SK-N-SH (cell line): ENCODE measurements at regions not wholly inside any gene's neighbourhood (a gene's known extent, or its start where the extent isn't known, plus 50 kb on each side); places are given as distances from the start of the nearest gene placed in this dataset.
A peak's percentile ranks its signal among the peaks of the same experiment; 100 is the strongest.

Source experiments
- CTCF ChIA-PET: fragments of 300-600, 350-600 bp; formaldehyde crosslinking; extraction: SDS; loops from one replicate; lab custom pipeline; 2021; lab: Yijun Ruan, JAX
- POLR2A ChIA-PET: fragments of 350-600 bp; sonication (Branson Sonifier 250); formaldehyde crosslinking; extraction: SDS; loops from one replicate; lab custom pipeline; 2020; ENCODE audit warnings: antibody characterized with exemption, inconsistent platforms; lab: Yijun Ruan, JAX
- DNase-seq: peaks from one replicate; pipeline ENCODE4 v3.0.0; 2012
- H2AFZ ChIP-seq: fragments of 200-600 bp; sonication (generic); 2 replicates; pipeline ENCODE4 v1.8.1; 2016; ENCODE audit warnings: antibody characterized with exemption, mild to moderate bottlenecking, low read depth
- H3F3A ChIP-seq: fragments of 200-600 bp; sonication (generic); replicated peaks from 2 replicates; pipeline ENCODE3; 2016; ENCODE audit warnings: antibody characterized with exemption, mild to moderate bottlenecking; ENCODE audit not compliant: insufficient read depth
- H3K27ac ChIP-seq, 2 experiments: fragments of 200-500 bp in 1 of 2; fragments of 200-600 bp in 1 of 2; sonication (Bioruptor generic) in 1 of 2; sonication (generic), shearing (Covaris generic) in 1 of 2; 2 replicates each; pipeline versions ENCODE4 v1.5.1 to v1.6.1; 2014 to 2016; ENCODE audit warnings: low read depth in 2 of 2, inconsistent platforms in 1 of 2, low read length in 1 of 2, mild to moderate bottlenecking in 1 of 2, mixed read lengths in 1 of 2
- H3K27me3 ChIP-seq: fragments of 200-600 bp; sonication (generic), shearing (Covaris generic); 2 replicates; pipeline ENCODE4 v1.6.1; 2016; ENCODE audit warnings: mixed run types; ENCODE audit not compliant: insufficient read depth
- H3K36me3 ChIP-seq, 2 experiments: fragments of 200-500 bp in 1 of 2; fragments of 200-600 bp in 1 of 2; sonication (Bioruptor generic) in 1 of 2; sonication (generic) in 1 of 2; replicated peaks in 1 of 2; 2 replicates each; pipeline versions ENCODE3 to v1.5.1; 2014 to 2016; ENCODE audit warnings: low read length in 1 of 2, mild to moderate bottlenecking in 1 of 2; ENCODE audit not compliant: insufficient read depth in 2 of 2, control insufficient read depth in 1 of 2
- H3K4me1 ChIP-seq, 2 experiments: fragments of 200-500 bp in 1 of 2; fragments of 200-600 bp in 1 of 2; sonication (Bioruptor generic) in 1 of 2; sonication (generic), shearing (Covaris generic) in 1 of 2; 2 replicates each; pipeline versions ENCODE4 v1.5.1 to v1.6.1; 2014 to 2016; ENCODE audit warnings: low read depth in 1 of 2, low read length in 1 of 2, mixed run types in 1 of 2; ENCODE audit not compliant: insufficient read depth in 2 of 2, control insufficient read depth in 1 of 2
- H3K4me2 ChIP-seq: fragments of 200-600 bp; sonication (generic), shearing (Covaris generic); 2 replicates; pipeline ENCODE4 v1.6.1; 2017; ENCODE audit warnings: mixed run types
- H3K4me3 ChIP-seq, 2 experiments: fragments of 200-500 bp in 1 of 2; fragments of 200-600 bp in 1 of 2; sonication (Bioruptor generic) in 1 of 2; sonication (generic), shearing (Covaris generic) in 1 of 2; 2 replicates each; pipeline versions ENCODE4 v1.5.1 to v1.8.1; 2014 to 2016; ENCODE audit warnings: low read depth in 2 of 2, inconsistent platforms in 1 of 2, low read length in 1 of 2, mild to moderate bottlenecking in 1 of 2, mixed read lengths in 1 of 2, moderate library complexity in 1 of 2
- H3K79me2 ChIP-seq: fragments of 200-600 bp; sonication (generic); 2 replicates; pipeline ENCODE4 v1.8.1; 2017; ENCODE audit warnings: mild to moderate bottlenecking; ENCODE audit not compliant: insufficient read depth
- H3K9ac ChIP-seq: fragments of 200-600 bp; sonication (generic); 2 replicates; pipeline ENCODE4 v1.6.1; 2017; ENCODE audit warnings: mixed run types
- H3K9me2 ChIP-seq: fragments of 200-600 bp; sonication (generic); 2 replicates; pipeline ENCODE4 v1.6.1; 2017; ENCODE audit warnings: mixed run types
- H3K9me3 ChIP-seq: fragments of 200-600 bp; sonication (generic); 2 replicates; pipeline ENCODE4 v1.6.1; 2017; ENCODE audit warnings: mixed run types, mild to moderate bottlenecking, moderate library complexity
- H4K20me1 ChIP-seq: fragments of 200-600 bp; sonication (generic); 2 replicates; pipeline ENCODE4 v1.6.1; 2017; ENCODE audit warnings: mild to moderate bottlenecking, mixed run types; ENCODE audit not compliant: insufficient read depth
- ELF1 ChIP-seq: IDR thresholded peaks from 2 replicates; pipeline ENCODE4 v1.4.0; 2012
- EZH2phosphoT487 ChIP-seq: fragments of 200-600 bp; sonication (generic); IDR thresholded peaks from 2 replicates; pipeline ENCODE4 v1.6.1; 2017; ENCODE audit warnings: low read depth, mixed run types, mild to moderate bottlenecking, antibody characterized with exemption, moderate library complexity, borderline replicate concordance
- FOSL2 ChIP-seq: IDR thresholded peaks from 2 replicates; pipeline ENCODE4 v1.4.0; 2012; ENCODE audit warnings: low read depth, mild to moderate bottlenecking, moderate library complexity, borderline replicate concordance
- FOXJ3 ChIP-seq: sonication (generic); formaldehyde crosslinking; IDR thresholded peaks from 2 replicates; pipeline ENCODE4 v1.5.1; 2020; ENCODE audit warnings: mild to moderate bottlenecking, missing genetic modification reagents
- GABPA ChIP-seq: IDR thresholded peaks from 2 replicates; pipeline ENCODE4 v1.4.0; 2012; ENCODE audit warnings: low read depth, mild to moderate bottlenecking
- GATA2 ChIP-seq: sonication (generic); formaldehyde crosslinking; IDR thresholded peaks from 2 replicates; pipeline ENCODE4 v1.5.0; 2020; ENCODE audit warnings: mild to moderate bottlenecking, missing genetic modification reagents
- JUND ChIP-seq: IDR thresholded peaks from 2 replicates; pipeline ENCODE4 v1.4.0; 2012
- MEF2A ChIP-seq: IDR thresholded peaks from 2 replicates; pipeline ENCODE4 v1.4.0; 2012; ENCODE audit warnings: low read depth, borderline replicate concordance
- MXI1 ChIP-seq: IDR thresholded peaks from 2 replicates; pipeline ENCODE4 v1.6.1; 2012; ENCODE audit warnings: mild to moderate bottlenecking, low read depth, low read length, improper control_type of control experiment
- NRF1 ChIP-seq: IDR thresholded peaks from 2 replicates; pipeline ENCODE4 v1.6.1; 2012; ENCODE audit warnings: low read depth, mild to moderate bottlenecking, low read length
- POLR2AphosphoS5 ChIP-seq: IDR thresholded peaks from 2 replicates; pipeline ENCODE4 v1.6.1; 2012; ENCODE audit warnings: low read depth, low read length
- RAD21 ChIP-seq: IDR thresholded peaks from 2 replicates; pipeline ENCODE4 v1.6.1; 2012; ENCODE audit warnings: mild to moderate bottlenecking, low read length
- RCOR1 ChIP-seq: fragments of 150-350 bp; IDR thresholded peaks from 2 replicates; pipeline ENCODE4 v1.6.1; 2017; ENCODE audit warnings: antibody characterized with exemption, low read length
- REST ChIP-seq: IDR thresholded peaks from 2 replicates; pipeline ENCODE4 v1.6.1; 2012; ENCODE audit warnings: mild to moderate bottlenecking, low read depth, low read length, moderate library complexity
- RXRA ChIP-seq: IDR thresholded peaks from 2 replicates; pipeline ENCODE4 v1.4.0; 2012; ENCODE audit warnings: low read depth, mild to moderate bottlenecking, borderline replicate concordance
- TAF1 ChIP-seq: IDR thresholded peaks from 2 replicates; pipeline ENCODE4 v1.6.1; 2012; ENCODE audit warnings: low read depth, mild to moderate bottlenecking, low read length, moderate library complexity, borderline replicate concordance
- TCF12 ChIP-seq: IDR thresholded peaks from 2 replicates; pipeline ENCODE4 v1.4.0; 2012
- TEAD4 ChIP-seq: IDR thresholded peaks from 2 replicates; pipeline ENCODE4 v1.4.0; 2012; ENCODE audit warnings: mild to moderate bottlenecking, borderline replicate concordance; ENCODE audit not compliant: insufficient read depth
- YY1 ChIP-seq: IDR thresholded peaks from 2 replicates; pipeline ENCODE4 v1.4.0; 2012; ENCODE audit warnings: low read depth, mild to moderate bottlenecking
- ZBTB33 ChIP-seq: IDR thresholded peaks from 2 replicates; pipeline ENCODE4 v1.4.0; 2012; ENCODE audit warnings: low read depth, borderline replicate concordance
- WGBS: methylation state at CpG from one replicate; pipeline ENCODE4 v1.1.6; 2017; ENCODE audit warnings: low lambda C conversion rate; 5-methylcytosine and 5-hydroxymethylcytosine counted together
- TF ChIP-seq, protein P1 (sequence below): fragments of 200-600 bp; sonication (generic); IDR thresholded peaks from 2 replicates; pipeline ENCODE4 v1.6.1; 2017; ENCODE audit warnings: antibody characterized with exemption, mild to moderate bottlenecking, moderate library complexity

- ChIA-PET POLR2A (no interaction called here), CTCF (interaction anchor here (0.6 to 1.5 kb wide), 2 partner anchors 13 to 121 kb away, joined by 3 read pairs; no protein-coding TSS in a partner anchor)
- H3K4me1 ChIP-seq: peaks cover 5 to 24% of the 10 kb centered on the region in 2 experiments; a peak in 3 of 4 replicates
- H3K27me3 ChIP-seq: no peaks in the 10 kb centered on the region
- H3F3A ChIP-seq: no peaks in the 10 kb centered on the region
- H3K9me2 ChIP-seq: no peaks in the 10 kb centered on the region
- H3K4me2 ChIP-seq: no peak overlapping the region
- DNase-seq: no peak
- H3K9ac ChIP-seq: no peak overlapping the region
- H3K9me3 ChIP-seq: no peaks in the 10 kb centered on the region
- peak overlapping the region in 1 of 2 experiments; percentile 11; a peak in 1 of 4 replicates for H3K27ac ChIP-seq
- no peak overlapping the region for H3K4me3 ChIP-seq
- H3K36me3 ChIP-seq: no peaks in the 10 kb centered on the region
- H2AFZ ChIP-seq: no peak overlapping the region
- no peak for TF ChIP-seq YY1
- no peak for TF ChIP-seq RAD21
- no peak for TF ChIP-seq TAF1
- no peak for TF ChIP-seq POLR2AphosphoS5
- no peak for TF ChIP-seq EZH2phosphoT487
- no peak for TF ChIP-seq GABPA
- TF ChIP-seq, protein P1, sequence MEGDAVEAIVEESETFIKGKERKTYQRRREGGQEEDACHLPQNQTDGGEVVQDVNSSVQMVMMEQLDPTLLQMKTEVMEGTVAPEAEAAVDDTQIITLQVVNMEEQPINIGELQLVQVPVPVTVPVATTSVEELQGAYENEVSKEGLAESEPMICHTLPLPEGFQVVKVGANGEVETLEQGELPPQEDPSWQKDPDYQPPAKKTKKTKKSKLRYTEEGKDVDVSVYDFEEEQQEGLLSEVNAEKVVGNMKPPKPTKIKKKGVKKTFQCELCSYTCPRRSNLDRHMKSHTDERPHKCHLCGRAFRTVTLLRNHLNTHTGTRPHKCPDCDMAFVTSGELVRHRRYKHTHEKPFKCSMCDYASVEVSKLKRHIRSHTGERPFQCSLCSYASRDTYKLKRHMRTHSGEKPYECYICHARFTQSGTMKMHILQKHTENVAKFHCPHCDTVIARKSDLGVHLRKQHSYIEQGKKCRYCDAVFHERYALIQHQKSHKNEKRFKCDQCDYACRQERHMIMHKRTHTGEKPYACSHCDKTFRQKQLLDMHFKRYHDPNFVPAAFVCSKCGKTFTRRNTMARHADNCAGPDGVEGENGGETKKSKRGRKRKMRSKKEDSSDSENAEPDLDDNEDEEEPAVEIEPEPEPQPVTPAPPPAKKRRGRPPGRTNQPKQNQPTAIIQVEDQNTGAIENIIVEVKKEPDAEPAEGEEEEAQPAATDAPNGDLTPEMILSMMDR: no peak
- TF ChIP-seq JUND: no peak
- no peak for TF ChIP-seq NRF1
- no peak for TF ChIP-seq RXRA
- no peak for TF ChIP-seq MEF2A
- TF ChIP-seq GATA2 (CRISPR knock-in tag): no peak
- TF ChIP-seq TEAD4: no peak
- no peak for TF ChIP-seq ELF1
- TF ChIP-seq TCF12: no peak
- no peaks in the 10 kb centered on the region for H4K20me1 ChIP-seq
- H3K79me2 ChIP-seq: no peaks in the 10 kb centered on the region
- WGBS: 27% methylated on average over 1 of the region's 1 CpG
These were observed 132.9 kb upstream of the XYLT1 start for GRCh38 chr16:17603626-17604025.

GRCh38 chr16:17602678-17603077 is 131.9 kb upstream of the XYLT1 start:
- H2AFZ ChIP-seq: no peak overlapping the region
- WGBS: 65% methylated on average over 3 of the region's 3 CpGs
- no peaks in the 10 kb centered on the region for H3K36me3 ChIP-seq
- no peaks in the 10 kb centered on the region for H4K20me1 ChIP-seq
- no peaks in the 10 kb centered on the region for H3K79me2 ChIP-seq
- CTCF ChIA-PET: interaction anchor here (0.6 to 1.5 kb wide), 3 partner anchors 9 to 120 kb away, joined by 3 read pairs; no protein-coding TSS in a partner anchor
- no peak overlapping the region for H3K4me3 ChIP-seq
- POLR2A ChIA-PET: no interaction called here
- TF ChIP-seq RCOR1 (no peak), ZBTB33 (no peak), FOXJ3 (CRISPR knock-in tag) (no peak), FOSL2 (no peak), REST (no peak), MXI1 (no peak)
- TF ChIP-seq, protein P1: no peak
- no peaks in the 10 kb centered on the region for H3K27me3 ChIP-seq
- no peaks in the 10 kb centered on the region for H3F3A ChIP-seq
- no peak overlapping the region for H3K4me2 ChIP-seq
- peak overlapping the region in 1 of 2 experiments; percentile 28; a peak in 1 of 4 replicates for H3K27ac ChIP-seq
- no peaks in the 10 kb centered on the region for H3K9me2 ChIP-seq
- DNase-seq: no peak
- H3K4me1 ChIP-seq: peaks cover 5 to 16% of the 10 kb centered on the region in 2 experiments; a peak in 3 of 4 replicates
- no peaks in the 10 kb centered on the region for H3K9me3 ChIP-seq
- H3K9ac ChIP-seq: no peak overlapping the region
